ENCODE measurements at regions not wholly inside any gene's neighbourhood (a gene's known extent, or its start where the extent isn't known, plus 50 kb on each side); places are given as distances from the start of the nearest gene placed in this dataset.

DNA sequence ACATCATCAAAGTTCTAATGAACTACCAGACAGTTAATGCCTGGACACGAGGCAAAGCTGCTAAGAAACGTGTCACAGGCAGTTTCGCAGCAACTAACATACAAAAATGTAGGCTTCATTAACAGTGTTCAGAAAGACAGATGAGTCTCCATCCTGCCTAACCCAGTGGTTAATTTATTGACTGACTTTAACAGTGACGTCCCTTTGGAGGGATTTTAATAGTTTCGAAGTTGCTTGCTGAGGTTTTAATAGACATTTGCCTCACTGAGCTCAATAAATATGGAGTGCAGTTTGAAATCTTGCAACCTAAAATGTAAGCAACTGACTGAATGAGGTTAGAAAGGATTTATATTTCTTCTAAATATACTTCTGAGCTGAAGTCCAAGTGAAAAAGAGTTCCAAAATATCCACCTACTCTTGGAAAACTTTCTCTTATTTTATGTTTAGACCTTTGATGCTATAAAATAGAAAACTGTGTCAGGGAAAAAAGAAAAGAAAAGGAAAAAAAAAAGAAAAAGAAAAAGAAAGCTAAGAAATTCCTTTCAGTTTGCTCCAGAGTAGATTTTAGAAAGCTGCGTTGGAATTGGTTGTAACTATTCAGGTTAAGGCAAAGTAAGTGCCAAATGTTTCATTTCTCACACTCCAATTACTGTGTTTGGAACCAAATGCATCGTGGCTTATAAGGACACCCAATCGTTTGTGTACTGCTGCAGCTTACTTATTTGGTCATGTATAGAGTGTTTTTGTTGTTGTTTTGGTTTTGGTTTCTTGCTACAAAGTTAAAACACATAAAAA, 2016.6 kb downstream of the MAT2B start:
- DNase-seq (ENCODE audit: low read depth) = no peak
- H3K4me3 ChIP-seq (ENCODE audit: low read length) = no peak overlapping the region
- no peak for TF ChIP-seq CTCF (IDR thresholded peaks at IDR 0.05; ENCODE audit: insufficient read depth, low read depth, low read length, missing control alignments)

DNA sequence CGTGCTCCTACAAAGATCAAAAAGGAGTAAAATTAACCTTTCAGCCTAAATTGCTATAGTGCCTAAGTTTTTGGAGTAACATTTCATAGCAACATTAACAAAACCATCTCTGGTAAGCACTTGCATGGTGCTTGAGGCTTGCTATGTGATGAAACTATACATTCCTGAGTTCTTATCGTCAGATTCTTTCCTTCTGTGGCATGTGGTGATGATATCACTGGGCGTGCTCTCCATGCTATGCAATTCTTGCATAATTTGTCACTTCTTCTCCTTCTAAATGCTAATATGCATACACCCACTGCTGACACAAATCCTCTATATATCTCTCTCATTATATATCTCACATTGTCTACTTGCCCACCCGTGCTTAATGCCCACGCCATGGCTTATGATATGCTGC, 2019.9 kb downstream of the MAT2B start:
- peak; percentile 58 for DNase-seq (ENCODE audit: low read depth)
- no peak for TF ChIP-seq CTCF (IDR thresholded peaks at IDR 0.05; ENCODE audit: insufficient read depth, low read depth, low read length, missing control alignments)
- H3K4me3 ChIP-seq (ENCODE audit: low read length) = no peak overlapping the region

- no peak for TF ChIP-seq CTCF (IDR thresholded peaks at IDR 0.05; ENCODE audit: insufficient read depth, low read depth, low read length, missing control alignments)
- DNase-seq (ENCODE audit: low read depth) = no peak
- no peak overlapping the region for H3K4me3 ChIP-seq (ENCODE audit: low read length)
These were observed 2020.9 kb downstream of the MAT2B start for GRCh38 chr5:165526357-165526756.

GRCh38 chr5:165527577-165527976, 2022.2 kb downstream of the MAT2B start:
- TF ChIP-seq CTCF (IDR thresholded peaks at IDR 0.05; ENCODE audit: insufficient read depth, low read depth, low read length, missing control alignments) = no peak
- no peak for DNase-seq (ENCODE audit: low read depth)
- no peak overlapping the region for H3K4me3 ChIP-seq (ENCODE audit: low read length)

DNA sequence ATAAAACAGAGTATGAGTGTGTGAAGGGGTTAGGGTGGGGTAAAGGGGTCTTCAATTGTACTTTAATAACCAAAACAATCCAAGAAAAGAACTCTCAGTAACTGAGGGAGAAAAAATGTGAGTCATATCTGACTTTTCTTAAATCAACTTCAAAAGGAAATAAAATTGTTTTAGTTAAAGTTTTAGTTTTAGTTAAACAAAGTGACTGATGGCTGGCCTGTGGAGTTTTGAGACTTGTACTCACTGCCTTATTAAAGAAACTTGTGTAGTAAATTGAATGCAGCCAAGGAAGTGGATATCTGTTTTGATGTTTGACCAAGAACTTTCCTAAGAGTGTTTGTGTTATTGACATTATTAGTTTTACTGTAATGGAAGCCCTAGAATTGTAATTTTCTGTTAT, 2032.6 kb downstream of the MAT2B start:
- no peak overlapping the region for H3K4me3 ChIP-seq (ENCODE audit: low read length)
- TF ChIP-seq CTCF (IDR thresholded peaks at IDR 0.05; ENCODE audit: insufficient read depth, low read depth, low read length, missing control alignments) = no peak
- DNase-seq (ENCODE audit: low read depth) = no peak

GRCh38 chr5:165559645-165560044, 2054.2 kb downstream of the MAT2B start:
- no peak for TF ChIP-seq CTCF (IDR thresholded peaks at IDR 0.05; ENCODE audit: insufficient read depth, low read depth, low read length, missing control alignments)
- H3K4me3 ChIP-seq (ENCODE audit: low read length) = no peak overlapping the region
- no peak for DNase-seq (ENCODE audit: low read depth)

DNA sequence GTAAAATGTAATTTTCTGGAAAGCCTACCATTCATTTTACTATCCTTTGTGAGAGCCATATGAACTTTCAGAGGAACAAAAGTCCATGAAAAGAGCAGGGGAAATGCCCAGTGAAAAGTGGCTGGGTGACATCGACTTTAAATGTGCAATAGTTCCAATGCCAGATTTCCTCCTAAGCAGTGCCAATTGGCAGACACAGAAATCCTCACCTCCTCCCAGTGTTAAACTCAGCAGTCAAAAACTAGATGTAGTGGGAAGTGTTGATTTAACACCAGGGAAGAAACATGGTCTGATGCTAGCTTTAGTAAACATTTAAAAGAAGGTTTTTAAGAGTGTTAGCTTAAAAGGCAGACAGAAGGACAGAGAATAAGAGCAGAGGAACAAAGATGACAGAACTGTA, 2055.2 kb downstream of the MAT2B start:
- no peak for DNase-seq (ENCODE audit: low read depth)
- TF ChIP-seq CTCF (IDR thresholded peaks at IDR 0.05; ENCODE audit: insufficient read depth, low read depth, low read length, missing control alignments) = no peak
- no peak overlapping the region for H3K4me3 ChIP-seq (ENCODE audit: low read length)
